Trophoblast cell (in vitro differentiated cells and primary cell): ENCODE measurements at regions not wholly inside any gene's neighbourhood (a gene's known extent, or its start where the extent isn't known, plus 50 kb on each side); places are given as distances from the start of the nearest gene placed in this dataset.

Source experiments
- DNase-seq, 2 donors: peaks; one replicate each; pipeline ENCODE4 v3.0.0-alpha.2; 2016
- H2AFZ ChIP-seq: 2 replicates; pipeline ENCODE4 v1.6.1; 2013; ENCODE audit warnings: low read length, moderate library complexity, mild to moderate bottlenecking; ENCODE audit not compliant: insufficient read depth, poor library complexity
- H2AK5ac ChIP-seq: 2 replicates; pipeline ENCODE4 v1.6.1; 2013; ENCODE audit warnings: mild to moderate bottlenecking, low read length
- H2BK120ac ChIP-seq: 2 replicates; pipeline ENCODE4 v1.6.1; 2013; ENCODE audit warnings: low read length, mild to moderate bottlenecking, moderate library complexity; ENCODE audit not compliant: insufficient read depth, poor library complexity
- H2BK12ac ChIP-seq: 2 replicates; pipeline ENCODE4 v1.6.1; 2013; ENCODE audit warnings: mild to moderate bottlenecking, low read length, moderate library complexity
- H2BK5ac ChIP-seq: 2 replicates; pipeline ENCODE4 v1.6.1; 2013; ENCODE audit warnings: low read length, low read depth, moderate library complexity, mild to moderate bottlenecking; ENCODE audit not compliant: poor library complexity
- H3K14ac ChIP-seq: 2 replicates; pipeline ENCODE4 v1.6.1; 2013; ENCODE audit warnings: mild to moderate bottlenecking, low read length
- H3K18ac ChIP-seq: 2 replicates; pipeline ENCODE4 v1.6.1; 2013; ENCODE audit warnings: mild to moderate bottlenecking, low read length
- H3K23ac ChIP-seq: 2 replicates; pipeline ENCODE4 v1.6.1; 2013; ENCODE audit warnings: low read length
- H3K27ac ChIP-seq: 2 replicates; pipeline ENCODE4 v1.5.1; 2013; ENCODE audit warnings: low read depth, mild to moderate bottlenecking, inconsistent platforms, low read length, moderate library complexity
- H3K27me3 ChIP-seq: 2 replicates; pipeline ENCODE4 v1.6.1; 2013; ENCODE audit warnings: inconsistent platforms, mild to moderate bottlenecking, low read length, moderate library complexity; ENCODE audit not compliant: insufficient read depth
- H3K36me3 ChIP-seq, 2 experiments: 1 replicate in 1 of 2; 2 replicates in 1 of 2; pipeline ENCODE4 v1.6.1; 2013; ENCODE audit warnings: low read length in 2 of 2, mild to moderate bottlenecking in 2 of 2, moderate library complexity in 1 of 2; ENCODE audit not compliant: insufficient read depth in 2 of 2, control insufficient read depth in 1 of 2
- H3K4ac ChIP-seq: 2 replicates; pipeline ENCODE4 v1.6.1; 2013; ENCODE audit warnings: low read depth, mild to moderate bottlenecking, low read length, moderate library complexity
- H3K4me1 ChIP-seq, 2 experiments: 1 replicate in 1 of 2; 2 replicates in 1 of 2; pipeline ENCODE4 v1.6.1; 2013; ENCODE audit warnings: low read length in 2 of 2, mild to moderate bottlenecking in 2 of 2, moderate library complexity in 1 of 2; ENCODE audit not compliant: insufficient read depth in 2 of 2, control insufficient read depth in 1 of 2
- H3K4me2 ChIP-seq: 2 replicates; pipeline ENCODE4 v1.6.1; 2013; ENCODE audit warnings: inconsistent platforms, mild to moderate bottlenecking, low read length, moderate library complexity
- H3K4me3 ChIP-seq: 2 replicates; pipeline ENCODE4 v1.5.1; 2013; ENCODE audit warnings: mild to moderate bottlenecking, low read depth, low read length, inconsistent platforms
- H3K79me1 ChIP-seq: one replicate; pipeline ENCODE4 v1.6.1; 2013; ENCODE audit warnings: low read length
- H3K79me2 ChIP-seq: 2 replicates; pipeline ENCODE4 v1.6.1; 2013; ENCODE audit warnings: low read length, mild to moderate bottlenecking; ENCODE audit not compliant: control insufficient read depth, insufficient read depth, poor library complexity
- H3K9ac ChIP-seq: 2 replicates; pipeline ENCODE4 v1.6.1; 2013; ENCODE audit warnings: mild to moderate bottlenecking, low read length
- H3K9me3 ChIP-seq: 2 replicates; pipeline ENCODE4 v1.6.1; 2013; ENCODE audit warnings: low read depth, mild to moderate bottlenecking, control low read depth, inconsistent platforms, low read length; ENCODE audit not compliant: insufficient read depth
- H4K12ac ChIP-seq: 2 replicates; pipeline ENCODE4 v1.6.1; 2013; ENCODE audit warnings: low read depth, mild to moderate bottlenecking, low read length, moderate library complexity
- H4K8ac ChIP-seq: 2 replicates; pipeline ENCODE4 v1.6.1; 2013; ENCODE audit warnings: low read depth, mild to moderate bottlenecking, low read length, moderate library complexity
- H4K91ac ChIP-seq: one replicate; pipeline ENCODE4 v1.6.1; 2013; ENCODE audit warnings: low read depth, mild to moderate bottlenecking, low read length, moderate library complexity
- WGBS: extraction: QIAGEN DNeasy Blood & Tissue Kit; methylation state at CpG from one replicate; pipeline ENCODE4 v1.1.7; 2013; ENCODE audit warnings: missing lambda C conversion rate; ENCODE audit not compliant: insufficient read length, insufficient coverage; ENCODE audit errors: extremely low coverage; 5-methylcytosine and 5-hydroxymethylcytosine counted together

- Histone ChIP-seq H3K4me3 (no peak overlapping the region), H3K18ac (no peak overlapping the region), H3K4me2 (no peak overlapping the region), H3K36me3 (no peaks in the 10 kb centered on the region), H3K79me2 (no peaks in the 10 kb centered on the region), H4K12ac (no peak overlapping the region), H3K27me3 (no peaks in the 10 kb centered on the region), H3K4me1 (peaks cover 0 to 2% of the 10 kb centered on the region in 2 experiments), H2BK120ac (no peak overlapping the region), H2AFZ (no peak overlapping the region), H3K9ac (no peak overlapping the region), H3K23ac (no peak overlapping the region), H3K4ac (no peak overlapping the region), H2AK5ac (no peak overlapping the region), H3K27ac (no peak overlapping the region), H2BK12ac (no peak overlapping the region), H3K79me1 (no peaks in the 10 kb centered on the region), H2BK5ac (no peak overlapping the region), H3K14ac (no peak overlapping the region), H4K8ac (no peak overlapping the region), H3K9me3 (peaks cover 1% of the 10 kb centered on the region), H4K91ac (no peak overlapping the region)
- no peak for DNase-seq
- WGBS = no CpG with 5 or more reads among the region's 4 CpGs
These were observed 144.8 kb downstream of the KCNA5 start for GRCh38 chr12:5188472-5188871.

GRCh38 chr12:5189173-5189572, 145.5 kb downstream of the KCNA5 start:
- Histone ChIP-seq H3K14ac (no peak overlapping the region), H3K27me3 (no peaks in the 10 kb centered on the region), H2AK5ac (no peak overlapping the region), H3K36me3 (no peaks in the 10 kb centered on the region), H3K79me2 (no peaks in the 10 kb centered on the region), H3K18ac (no peak overlapping the region), H3K27ac (no peak overlapping the region), H3K23ac (no peak overlapping the region), H2AFZ (no peak overlapping the region), H2BK12ac (no peak overlapping the region), H4K12ac (no peak overlapping the region), H3K9ac (no peak overlapping the region), H2BK120ac (no peak overlapping the region), H3K4ac (no peak overlapping the region), H2BK5ac (no peak overlapping the region), H3K4me3 (no peak overlapping the region), H3K9me3 (peaks cover 1% of the 10 kb centered on the region), H3K4me1 (peaks cover 0 to 2% of the 10 kb centered on the region in 2 experiments), H3K79me1 (no peaks in the 10 kb centered on the region), H3K4me2 (no peak overlapping the region), H4K91ac (no peak overlapping the region), H4K8ac (no peak overlapping the region)
- WGBS = no CpG with 5 or more reads among the region's 4 CpGs
- DNase-seq = no peak

DNA sequence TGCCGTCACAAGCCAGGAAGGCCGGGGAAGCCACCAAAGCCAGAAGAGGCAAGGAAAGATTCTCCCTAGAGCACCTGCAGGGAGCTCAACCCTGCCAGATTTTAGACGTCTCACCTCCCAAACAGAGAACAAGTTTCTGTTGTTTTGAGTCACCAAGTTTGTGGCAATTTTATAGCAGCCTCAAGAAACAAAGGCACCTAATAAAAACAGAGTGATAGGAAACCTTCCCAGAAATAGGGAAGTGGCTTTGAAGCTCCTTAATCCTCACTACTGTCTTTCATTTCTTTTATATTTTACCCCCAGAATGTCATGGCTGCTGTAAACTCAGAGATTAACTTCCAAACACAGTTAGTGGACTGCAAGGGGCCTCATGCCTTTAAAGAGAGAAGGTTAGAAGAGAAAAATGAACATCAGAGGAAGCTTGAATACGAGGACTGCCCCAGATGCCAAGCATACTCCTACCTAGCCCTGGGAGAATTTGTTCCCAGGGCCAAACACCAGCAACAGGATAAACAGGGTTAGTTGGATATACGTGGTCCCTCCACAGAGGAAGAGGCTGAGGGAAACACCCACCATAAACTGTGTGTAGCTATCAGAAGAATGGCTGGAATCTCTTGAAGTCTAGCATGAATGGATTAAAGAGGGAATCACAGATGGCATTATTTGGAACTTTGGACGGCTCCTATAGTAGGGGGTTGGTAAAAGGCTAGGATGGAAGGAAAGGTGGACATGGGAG, 148.3 kb downstream of the KCNA5 start:
- Histone ChIP-seq H4K12ac (no peak overlapping the region), H3K79me2 (no peaks in the 10 kb centered on the region), H3K27me3 (no peaks in the 10 kb centered on the region), H3K79me1 (no peaks in the 10 kb centered on the region), H2BK5ac (no peak overlapping the region), H3K36me3 (no peaks in the 10 kb centered on the region), H3K27ac (no peak overlapping the region), H2BK12ac (no peak overlapping the region), H2BK120ac (no peak overlapping the region), H4K91ac (no peak overlapping the region), H3K4ac (no peak overlapping the region), H2AFZ (no peak overlapping the region), H3K23ac (no peak overlapping the region), H3K4me2 (no peak overlapping the region), H3K4me1 (peaks cover 0 to 2% of the 10 kb centered on the region in 2 experiments), H3K18ac (no peak overlapping the region), H3K9ac (no peak overlapping the region), H3K9me3 (peaks cover 1% of the 10 kb centered on the region), H2AK5ac (no peak overlapping the region), H3K4me3 (no peak overlapping the region), H3K14ac (no peak overlapping the region), H4K8ac (no peak overlapping the region)
- DNase-seq = peak; percentile 5 to 38
- no CpG with 5 or more reads among the region's 6 CpGs for WGBS

DNA sequence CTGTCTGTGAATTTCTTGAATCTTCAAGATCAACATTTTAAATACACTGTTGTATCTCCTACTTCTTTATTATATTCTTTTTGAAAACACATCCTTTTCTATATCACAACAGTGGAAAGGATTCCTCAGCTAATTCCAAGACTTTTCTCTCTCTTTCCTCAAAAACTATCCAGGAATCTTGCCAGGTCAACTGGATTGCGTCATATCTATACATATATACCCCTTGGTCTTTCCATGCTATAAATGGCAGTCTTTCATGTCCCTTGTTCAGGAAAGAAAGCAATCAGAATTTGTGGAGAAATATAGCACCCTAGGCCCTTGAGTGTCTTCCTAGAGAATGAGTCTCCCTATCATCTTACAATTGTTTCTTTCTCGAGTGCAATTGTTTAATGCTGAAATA, 149.0 kb downstream of the KCNA5 start:
- Histone ChIP-seq H2BK5ac (no peak overlapping the region), H3K4me2 (no peak overlapping the region), H3K36me3 (no peaks in the 10 kb centered on the region), H3K27me3 (no peaks in the 10 kb centered on the region), H2BK120ac (no peak overlapping the region), H2BK12ac (no peak overlapping the region), H3K79me2 (no peaks in the 10 kb centered on the region), H2AFZ (no peak overlapping the region), H3K14ac (no peak overlapping the region), H3K9ac (no peak overlapping the region), H3K27ac (no peak overlapping the region), H4K12ac (no peak overlapping the region), H4K8ac (no peak overlapping the region), H3K79me1 (no peaks in the 10 kb centered on the region), H3K18ac (no peak overlapping the region), H3K23ac (no peak overlapping the region), H3K4ac (no peak overlapping the region), H3K4me3 (no peak overlapping the region), H3K9me3 (peaks cover 1% of the 10 kb centered on the region), H4K91ac (no peak overlapping the region), H3K4me1 (peaks cover 0 to 2% of the 10 kb centered on the region in 2 experiments), H2AK5ac (no peak overlapping the region)
- no peak for DNase-seq
- WGBS = no CpG with 5 or more reads among the region's 2 CpGs
